GM21737 (cell line): ENCODE measurements at regions not wholly inside any gene's neighbourhood (a gene's known extent, or its start where the extent isn't known, plus 50 kb on each side); places are given as distances from the start of the nearest gene placed in this dataset.

Experiments
- ATAC-seq: cut with Tn5 transposase; IDR thresholded peaks from one replicate; pipeline ENCODE4 v1.9.1; 2021; ENCODE audit warnings: mild to moderate bottlenecking, moderate library complexity; ENCODE audit not compliant: unreplicated experiment

DNA sequence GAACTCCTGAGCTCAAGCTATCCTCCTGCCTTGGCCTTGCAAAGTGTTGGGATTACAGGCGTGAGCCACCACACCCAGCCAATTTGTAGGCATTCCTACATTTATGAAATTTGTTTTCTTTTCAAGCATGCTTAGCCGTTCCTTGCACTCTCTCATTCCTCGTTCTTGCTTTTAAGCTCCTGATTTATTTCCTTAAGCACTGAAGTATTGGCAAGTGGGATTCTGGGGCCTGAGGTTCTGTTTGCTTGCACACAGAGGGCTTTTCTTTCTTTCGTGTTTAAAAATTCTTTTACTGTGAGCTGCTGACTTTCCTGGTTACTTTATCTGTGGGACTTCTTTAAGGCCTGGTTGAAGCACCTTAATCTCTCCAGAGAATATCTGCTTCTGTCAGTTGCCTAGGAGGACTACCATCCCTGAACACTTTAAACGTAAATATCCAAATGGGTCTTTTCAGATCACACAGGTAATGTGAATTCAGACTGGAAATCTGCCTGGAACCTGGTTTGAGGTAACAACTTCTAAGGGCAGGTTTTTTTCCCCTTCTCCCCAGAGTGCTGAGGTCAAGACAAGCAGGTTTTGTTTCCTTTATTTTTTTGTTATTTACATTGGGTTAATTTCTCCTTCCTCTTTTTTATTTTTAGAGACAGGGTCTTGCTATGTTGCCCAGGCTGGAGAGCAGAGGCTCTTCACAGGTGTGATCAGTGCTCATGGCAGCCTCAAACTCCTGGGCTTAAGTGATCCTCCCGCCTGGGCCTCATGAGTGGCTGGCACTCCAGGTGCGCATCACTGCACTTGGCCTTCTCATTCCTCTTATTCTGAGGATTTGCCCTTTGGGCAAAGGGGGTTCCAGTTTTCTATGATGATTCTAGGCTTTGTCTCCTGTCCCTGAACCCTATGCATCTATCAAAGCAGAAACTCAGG is 102.9 kb downstream of the PFKFB3 start:
- no peak for ATAC-seq

DNA sequence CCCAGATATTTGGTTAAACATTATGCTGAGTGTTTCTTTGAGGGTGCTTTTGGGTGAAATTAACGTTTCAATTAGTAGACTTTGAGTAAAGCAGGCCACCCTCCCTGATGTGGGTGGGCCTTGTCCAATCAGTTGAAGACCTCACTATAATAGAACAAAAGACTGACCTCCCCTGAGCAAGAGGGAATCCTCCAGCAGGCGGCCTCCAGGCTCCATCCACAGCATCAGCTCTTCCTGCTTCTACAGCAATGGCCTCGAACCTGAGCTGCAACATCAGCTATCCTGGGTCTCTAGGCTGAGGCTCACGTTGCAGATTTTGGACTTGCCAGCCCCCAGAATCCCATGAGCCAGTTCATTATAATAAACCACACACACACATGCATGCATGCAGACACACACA is 104.2 kb downstream of the PFKFB3 start:
- ATAC-seq: no peak

DNA sequence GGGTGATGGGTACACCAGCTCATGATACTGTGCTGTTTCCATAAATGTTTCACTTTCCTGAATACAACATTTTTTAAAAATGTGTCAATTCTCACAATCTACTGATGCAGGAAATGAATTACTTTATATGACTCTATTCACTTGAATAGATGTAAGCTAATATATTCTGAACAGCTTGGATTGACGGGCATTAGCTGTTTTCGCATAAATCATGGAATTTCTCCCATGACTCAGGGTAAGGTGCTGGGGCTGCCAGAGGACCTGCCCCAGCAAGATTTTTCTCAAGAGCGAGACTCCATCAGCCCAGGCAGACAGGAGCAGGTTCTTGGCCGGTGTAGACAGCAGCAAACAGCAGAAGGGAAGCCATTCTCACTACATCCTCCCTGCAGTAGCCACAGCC is 107.1 kb downstream of the PFKFB3 start:
- no peak for ATAC-seq

DNA sequence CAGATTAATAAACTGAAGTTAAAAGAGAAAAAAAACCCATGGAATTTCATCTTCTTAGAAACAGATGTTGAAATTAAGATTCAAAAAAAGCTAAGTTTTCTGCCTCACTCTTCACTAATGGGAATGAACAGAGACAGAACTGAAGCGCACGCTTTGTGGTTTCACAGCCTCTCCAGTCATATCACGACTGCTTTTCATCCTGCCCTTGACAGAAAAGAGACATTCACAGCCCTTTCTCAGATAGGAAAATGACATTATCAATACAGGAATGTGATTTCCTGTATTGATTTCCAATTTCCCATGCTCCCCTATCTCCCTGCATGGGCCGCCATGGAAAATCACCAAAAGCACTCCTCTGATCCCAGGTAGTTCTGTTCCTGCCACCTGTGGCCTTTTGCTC is 108.2 kb downstream of the PFKFB3 start:
- no peak for ATAC-seq

DNA sequence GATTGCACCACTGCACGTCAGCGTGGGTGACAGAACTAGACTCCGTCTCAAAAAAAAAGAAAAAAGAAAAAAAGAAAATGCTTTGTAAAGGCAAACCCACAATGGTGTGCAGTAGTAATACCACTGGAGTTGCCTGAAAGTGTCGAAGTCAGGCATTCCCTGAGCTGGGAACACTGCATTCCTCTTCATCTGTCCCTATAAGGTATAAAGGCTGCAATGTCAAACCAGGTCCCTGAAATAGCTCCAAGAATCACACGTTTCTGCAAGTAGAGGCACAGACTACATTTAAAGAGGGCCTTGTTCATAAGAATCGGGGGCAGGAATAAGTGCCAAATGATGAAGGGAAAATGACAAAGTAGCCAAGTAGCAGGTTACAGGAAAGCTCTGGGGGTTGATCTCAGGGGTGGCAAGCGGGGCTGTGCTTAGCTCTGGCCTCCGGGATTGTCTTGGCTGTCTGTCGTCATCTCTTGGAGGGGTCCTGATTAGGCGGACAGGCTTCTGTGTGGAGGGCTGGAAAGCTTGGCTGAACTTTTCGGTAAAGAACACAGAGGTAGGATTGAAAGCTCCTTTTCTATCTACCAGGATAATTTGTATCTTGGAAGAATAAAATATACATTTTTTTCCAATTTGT is 109.1 kb downstream of the PFKFB3 start:
- ATAC-seq: no peak

DNA sequence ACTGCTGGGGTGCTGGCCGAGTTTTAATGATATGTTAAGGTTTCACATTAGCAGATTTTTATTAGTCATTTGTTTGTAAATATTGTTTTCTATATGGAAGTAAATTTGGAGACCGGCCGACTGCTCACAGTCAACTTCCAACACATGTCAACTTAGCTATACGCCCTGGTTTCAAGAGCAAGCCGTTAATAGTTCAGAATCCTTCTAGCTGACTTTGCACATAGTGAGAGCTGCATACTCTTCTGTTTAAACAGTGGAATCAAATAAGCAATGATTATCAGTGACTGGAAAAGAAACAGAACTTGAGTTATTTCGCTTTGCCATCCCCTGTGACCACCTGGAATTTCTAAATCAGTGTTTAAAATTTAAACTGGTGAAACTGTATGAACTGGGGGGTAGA is 109.9 kb downstream of the PFKFB3 start:
- no peak for ATAC-seq

DNA sequence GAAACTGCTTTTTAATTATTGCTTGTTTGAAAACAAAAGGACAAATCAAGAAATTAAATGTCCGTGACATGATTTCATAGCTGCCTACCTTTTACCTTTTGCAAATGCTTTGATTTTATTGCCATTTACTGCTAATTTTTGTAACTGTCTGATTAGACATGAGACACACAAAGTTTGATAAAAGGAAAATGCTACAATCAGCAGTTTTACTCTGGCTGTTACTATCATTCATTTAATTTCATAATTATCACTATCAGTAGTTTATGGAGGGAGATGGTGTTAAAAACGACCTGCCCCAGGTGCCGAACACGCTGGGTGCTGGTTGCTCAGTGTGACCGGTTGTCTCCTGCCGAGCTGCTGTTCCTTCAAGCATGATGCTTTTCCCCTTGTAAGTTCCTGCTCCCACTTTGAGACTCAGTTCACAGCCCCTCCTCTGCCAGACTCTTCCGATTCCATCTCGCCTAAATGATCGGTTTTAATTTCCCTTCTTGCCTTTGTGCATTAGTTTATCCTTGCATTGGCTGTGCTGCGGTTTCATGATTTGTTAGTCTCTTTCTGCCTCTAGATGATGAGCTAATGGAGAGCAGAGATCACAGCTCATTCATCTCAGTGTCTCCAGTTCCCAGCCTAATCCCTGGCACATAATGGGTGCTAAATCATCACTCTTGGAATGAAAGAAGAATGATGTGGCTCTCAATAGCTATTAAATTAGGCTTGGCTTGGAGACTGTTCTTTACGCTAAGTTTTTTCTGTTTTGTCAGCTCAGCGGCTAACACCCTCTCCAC is 110.6 kb downstream of the PFKFB3 start:
- no peak for ATAC-seq

DNA sequence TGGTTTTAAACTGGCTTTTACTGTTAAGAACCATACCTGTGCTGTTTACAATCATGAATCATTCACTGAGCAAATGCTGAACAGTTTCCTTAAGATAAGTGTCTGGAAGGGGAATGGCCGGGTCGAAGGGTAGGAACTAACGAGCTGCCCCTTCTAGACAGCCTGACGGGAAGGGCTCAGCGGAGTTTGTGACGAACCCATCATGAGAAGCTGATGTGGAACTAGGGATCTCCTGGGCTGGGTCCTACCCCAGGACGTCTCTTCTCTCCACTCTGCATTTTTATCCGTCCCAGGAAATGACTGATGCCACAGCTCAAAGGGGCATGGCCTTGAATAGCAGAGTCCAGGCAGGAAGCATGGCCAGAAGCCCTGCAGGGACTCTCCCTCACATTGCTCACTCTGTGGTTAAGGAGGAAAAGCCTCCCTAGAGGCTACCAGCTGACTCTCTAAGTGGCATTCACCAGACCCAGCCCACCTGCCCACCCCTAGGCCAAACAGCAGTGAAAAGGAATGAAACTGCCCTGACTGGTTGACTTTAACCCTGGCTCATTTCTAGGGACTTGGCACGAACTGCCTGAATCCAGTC is 112.0 kb downstream of the PFKFB3 start:
- ATAC-seq: no peak

DNA sequence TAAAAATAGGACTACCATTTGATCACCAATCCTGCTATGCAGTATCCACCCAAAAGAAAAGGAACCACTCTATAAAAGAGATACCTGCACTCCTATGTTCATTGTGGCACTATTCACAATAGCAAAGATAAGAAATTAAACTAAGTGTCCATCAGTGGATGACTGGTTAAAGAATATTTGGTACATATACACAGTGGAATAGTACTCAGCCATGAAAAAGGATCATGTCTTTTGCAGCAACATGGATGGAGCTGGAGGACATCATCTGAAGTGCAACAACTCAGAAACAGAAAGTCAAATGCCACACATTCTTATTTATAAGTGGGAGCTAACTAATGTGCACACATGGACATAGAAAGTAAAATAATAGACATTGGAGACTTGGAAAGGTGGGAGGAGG is 116.4 kb downstream of the PFKFB3 start:
- ATAC-seq: no peak

DNA sequence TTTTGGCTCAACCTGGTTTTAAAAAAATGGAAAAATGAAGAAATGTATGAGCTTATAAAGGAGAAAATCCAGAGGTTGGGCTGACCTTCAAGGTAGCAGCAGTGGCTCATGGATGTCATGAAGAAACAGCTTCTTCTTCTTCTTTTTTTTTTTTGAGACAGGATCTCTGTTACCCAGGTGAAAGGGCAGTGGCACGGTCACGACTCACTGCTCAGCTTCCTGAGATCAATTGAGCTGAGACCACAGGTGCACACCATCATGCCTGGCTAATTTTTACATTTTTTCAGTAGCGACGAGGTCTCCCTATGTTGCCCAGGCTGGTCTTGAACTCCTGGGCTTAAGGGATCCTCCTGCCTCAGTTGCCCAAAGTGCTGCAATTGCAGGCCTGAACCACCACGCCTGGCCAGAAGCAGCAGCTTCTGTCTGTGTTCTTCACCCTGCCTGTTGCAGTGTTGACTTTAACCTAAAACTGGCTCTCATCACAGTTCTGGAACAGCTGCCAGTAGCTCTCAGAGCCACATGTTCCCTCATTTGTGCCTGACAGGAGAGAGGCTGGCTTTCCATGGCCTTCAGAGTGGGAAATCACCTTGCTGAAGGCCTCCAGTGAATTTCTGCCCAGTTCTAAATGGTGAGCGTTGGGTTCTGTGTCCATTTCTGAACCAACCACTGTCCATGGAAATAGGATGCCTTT is 117.7 kb downstream of the PFKFB3 start:
- ATAC-seq: no peak

DNA sequence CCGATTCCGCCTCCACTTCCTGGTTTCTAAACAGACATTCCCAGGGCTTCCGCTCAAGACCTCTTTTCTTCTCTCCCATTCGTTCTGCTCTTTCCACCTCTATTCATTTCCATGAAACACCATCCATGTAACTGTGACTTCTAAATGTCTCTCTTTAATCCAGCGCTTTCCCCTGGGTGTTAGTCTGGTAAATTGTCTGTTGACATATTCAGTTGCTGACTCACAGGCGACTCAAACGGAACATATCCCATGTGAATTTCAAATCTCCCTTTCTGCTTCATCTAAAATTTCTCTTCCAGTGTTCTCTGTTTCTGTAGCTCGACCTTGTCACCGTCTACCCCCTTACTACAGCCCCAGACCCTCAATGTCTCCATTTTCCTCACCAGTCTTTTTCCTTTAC is 119.1 kb downstream of the PFKFB3 start:
- no peak for ATAC-seq

DNA sequence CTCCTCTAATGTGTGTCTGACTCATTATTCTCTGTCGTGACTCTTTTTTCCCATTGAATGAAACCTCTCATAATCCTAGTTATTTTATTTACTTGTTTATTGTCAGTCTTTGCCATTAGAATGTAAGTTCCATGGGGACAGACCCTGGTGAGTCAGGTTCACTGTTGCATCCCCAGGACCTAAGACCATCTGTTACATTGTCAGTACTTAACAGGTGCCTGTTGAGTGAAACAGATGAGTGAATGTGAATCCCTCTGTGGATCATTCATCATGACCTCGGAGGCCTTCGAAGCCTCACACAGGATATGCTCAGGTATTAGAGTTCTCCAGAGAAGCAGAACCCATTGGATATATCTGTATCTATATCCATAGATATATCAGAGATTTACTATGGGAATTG is 120.1 kb downstream of the PFKFB3 start:
- ATAC-seq: no peak

DNA sequence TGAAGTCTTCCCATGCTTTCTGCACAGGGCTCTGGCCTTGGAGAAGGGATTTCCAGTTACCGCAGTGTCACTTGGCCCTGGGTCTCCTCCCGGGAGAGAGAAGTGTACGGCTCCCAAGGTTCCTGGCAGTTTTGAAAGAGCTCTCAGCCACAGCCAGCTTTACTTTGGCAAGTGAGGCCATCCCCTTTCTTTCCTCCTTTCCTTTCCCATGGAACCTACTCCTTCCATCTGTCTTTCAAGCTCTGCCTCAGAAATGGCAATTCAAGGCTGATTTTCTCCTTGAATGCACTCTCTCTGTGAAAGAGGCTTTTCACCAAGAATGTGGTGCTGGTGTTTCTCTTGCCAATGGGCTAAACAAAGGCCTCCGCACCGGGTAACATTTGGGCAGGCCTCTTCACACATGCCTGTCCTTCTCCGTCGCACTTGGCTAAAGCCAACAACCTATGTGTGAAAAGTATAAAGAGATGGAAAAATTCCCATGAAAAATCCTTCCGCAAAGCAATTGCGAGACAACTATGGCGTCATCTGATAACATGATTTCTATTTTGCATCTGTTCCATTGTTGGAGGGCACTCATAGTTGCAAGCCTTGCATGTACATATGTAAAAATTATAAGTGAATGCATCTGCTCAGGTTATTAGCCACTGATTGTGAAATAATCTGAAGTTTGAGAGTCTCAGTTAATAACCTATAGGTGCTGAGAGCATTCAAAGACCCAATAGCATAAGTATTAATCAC is 125.4 kb downstream of the PFKFB3 start:
- ATAC-seq: no peak

DNA sequence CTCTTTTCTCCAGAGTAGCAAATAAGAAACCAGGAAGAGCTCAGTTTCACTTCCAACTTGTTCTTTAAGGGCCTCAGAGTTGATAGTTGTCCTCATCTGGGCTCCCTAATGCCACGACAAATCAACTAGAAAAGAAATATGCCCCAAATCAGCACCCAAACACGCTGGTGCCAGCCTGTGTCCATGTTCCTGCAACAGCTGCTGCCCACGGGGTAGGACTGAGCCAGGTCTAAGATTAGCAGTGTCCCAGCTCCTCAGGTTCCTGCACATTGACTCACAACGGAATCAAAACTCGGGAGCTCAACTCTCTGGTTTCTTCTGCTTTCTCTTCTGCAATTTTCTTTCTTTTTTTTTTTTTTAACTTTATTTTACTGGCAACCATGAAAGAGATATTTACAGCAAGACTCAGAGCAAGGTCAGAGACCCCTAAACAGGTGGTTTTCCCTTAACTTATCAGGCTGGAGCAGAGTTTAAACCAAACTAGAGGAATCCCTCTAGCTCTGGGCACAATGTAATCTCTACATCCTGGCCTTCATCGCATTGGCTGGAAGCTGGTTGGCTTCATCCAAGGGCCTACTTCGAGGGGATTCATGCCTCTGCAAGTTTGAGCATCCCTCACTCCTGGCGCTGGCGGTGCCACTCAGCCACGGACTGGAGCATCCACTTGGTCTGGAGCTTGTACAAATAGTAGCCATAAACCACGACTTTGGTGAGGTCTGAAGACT is 126.1 kb downstream of the PFKFB3 start:
- ATAC-seq: no peak

DNA sequence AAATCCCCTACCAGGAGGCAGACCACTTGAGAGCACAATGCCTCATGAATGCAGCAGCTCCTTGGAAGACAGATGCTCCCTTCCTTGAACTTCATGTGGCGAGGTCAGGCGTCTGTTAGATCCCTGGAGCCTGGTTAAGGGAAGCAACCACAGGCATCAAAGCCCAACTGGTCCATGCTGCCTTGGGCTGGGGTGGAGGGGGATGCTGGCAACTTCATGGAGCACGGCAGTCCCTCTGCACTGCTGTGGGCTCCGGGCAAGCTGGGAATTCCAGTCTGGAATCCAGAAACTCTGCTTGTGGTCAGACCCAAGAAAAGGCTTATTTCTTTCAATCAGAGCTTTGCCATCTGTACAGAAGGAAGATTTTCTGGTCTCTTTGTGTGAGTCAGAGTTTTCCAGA is 130.4 kb downstream of the PFKFB3 start:
- ATAC-seq: no peak

DNA sequence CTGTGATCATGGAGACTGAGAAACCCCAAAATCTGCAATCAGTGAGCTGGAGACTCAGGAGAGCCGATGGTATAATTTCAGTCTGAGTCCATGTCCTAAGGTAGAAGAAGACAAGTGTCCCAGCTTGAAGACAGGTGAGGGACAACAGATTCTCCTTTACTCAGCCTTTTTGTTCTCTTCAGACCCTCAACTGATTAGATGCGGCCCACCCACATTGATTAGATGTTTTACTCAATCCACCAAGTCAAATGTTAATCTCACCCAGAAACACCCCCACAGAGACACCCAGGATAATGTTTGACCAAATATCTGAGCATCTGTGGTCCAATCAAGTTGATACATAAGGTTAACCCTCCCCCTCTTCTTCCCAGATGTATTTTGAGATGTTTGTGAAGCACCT is 131.2 kb downstream of the PFKFB3 start:
- ATAC-seq: no peak

DNA sequence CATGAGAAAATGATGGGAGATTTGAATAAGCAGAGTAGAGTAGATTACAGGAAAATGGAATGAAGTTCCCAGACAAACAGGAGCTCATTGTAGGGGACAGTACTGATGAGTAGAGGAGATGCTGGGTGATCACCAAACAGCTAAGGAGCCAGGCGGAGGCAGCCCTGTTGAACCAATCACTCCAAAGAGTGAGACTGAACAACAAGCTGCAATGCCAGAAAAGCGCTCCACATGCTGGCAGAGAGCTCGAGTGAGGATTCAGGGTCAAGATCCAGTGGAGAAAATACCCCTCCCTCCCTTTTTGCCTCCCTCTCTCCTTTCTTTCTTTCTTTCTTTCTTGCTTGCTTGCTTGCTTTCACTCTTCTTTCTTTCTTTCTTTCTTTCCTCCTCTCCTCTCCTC is 133.3 kb downstream of the PFKFB3 start:
- no peak for ATAC-seq

DNA sequence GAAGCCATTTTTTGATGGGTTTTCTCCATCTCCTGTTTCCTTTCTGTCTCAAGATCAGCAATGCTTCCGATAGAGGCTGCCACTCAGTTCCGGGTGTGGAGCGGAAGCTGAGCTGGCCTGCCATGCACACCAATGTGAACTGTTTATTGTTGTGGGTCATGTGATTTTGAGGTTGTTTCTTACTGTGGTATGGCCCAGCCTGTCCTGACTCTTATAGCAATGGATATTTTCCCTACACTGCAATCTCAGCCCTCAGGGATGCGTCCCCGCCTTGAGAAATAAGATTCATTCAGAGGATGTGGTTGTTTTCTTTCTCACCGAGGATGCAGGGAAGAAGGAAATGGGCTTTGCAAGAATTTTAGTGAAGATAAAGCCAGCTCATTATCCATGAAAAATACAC is 134.7 kb downstream of the PFKFB3 start:
- ATAC-seq: no peak

DNA sequence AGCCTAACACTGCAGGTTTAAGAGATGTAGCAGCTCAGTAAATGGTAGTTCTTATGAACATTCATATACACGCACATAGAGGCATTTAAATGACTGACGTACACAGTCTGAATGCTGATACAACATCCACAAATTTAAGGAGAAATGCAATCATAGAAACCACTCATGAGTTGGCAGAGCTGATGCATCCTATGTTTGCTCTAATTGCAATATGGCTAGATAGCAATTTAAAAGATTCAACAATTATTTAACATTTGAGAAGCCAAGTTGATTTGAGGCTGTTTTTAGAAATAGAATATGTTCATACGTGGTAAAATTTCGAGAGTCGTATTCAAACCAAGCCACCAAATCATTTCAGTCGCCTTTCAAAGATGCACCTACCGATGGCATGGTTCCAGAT is 135.6 kb downstream of the PFKFB3 start:
- no peak for ATAC-seq
